OCI-LY3 (cell line): ENCODE measurements at regions not wholly inside any gene's neighbourhood (a gene's known extent, or its start where the extent isn't known, plus 50 kb on each side); places are given as distances from the start of the nearest gene placed in this dataset.

ENCODE experiments used
- H2AFZ ChIP-seq: fragments of 200-600, 300-600 bp; shearing (Covaris generic); 2 replicates; pipeline ENCODE4 v1.6.0; 2014; ENCODE audit warnings: antibody characterized with exemption, low read depth, low read length
- H3K27ac ChIP-seq: fragments of 200-600, 300-600 bp; sonication (generic); 2 replicates; pipeline ENCODE4 v1.5.1; 2014; ENCODE audit warnings: mild to moderate bottlenecking, low read length, moderate library complexity, mixed read lengths
- H3K27me3 ChIP-seq: fragments of 200-600, 300-600 bp; sonication (generic); 2 replicates; pipeline ENCODE4 v1.6.1; 2014; ENCODE audit warnings: low read depth, low read length, mixed read lengths
- H3K36me3 ChIP-seq: fragments of 200-600, 300-600 bp; sonication (generic); replicated peaks from 2 replicates; pipeline ENCODE3; 2014; ENCODE audit warnings: low read depth, low read length, mixed read lengths
- H3K4me1 ChIP-seq: fragments of 300-600, 200-600 bp; sonication (generic); 2 replicates; pipeline ENCODE4 v1.6.1; 2014; ENCODE audit warnings: low read length, mixed read lengths
- H3K4me2 ChIP-seq: fragments of 200-600, 300-600 bp; sonication (generic); 2 replicates; pipeline ENCODE4 v1.6.1; 2014; ENCODE audit warnings: low read length, mixed read lengths
- H3K4me3 ChIP-seq: fragments of 300-600, 200-600 bp; sonication (generic); 2 replicates; pipeline ENCODE4 v1.5.1; 2014; ENCODE audit warnings: antibody characterized with exemption, mild to moderate bottlenecking, low read length, moderate library complexity
- H3K79me2 ChIP-seq: fragments of 300-600, 200-600 bp; shearing (Covaris generic); 2 replicates; pipeline ENCODE4 v1.6.1; 2014; ENCODE audit warnings: mild to moderate bottlenecking, low read length, mixed read lengths
- H3K9ac ChIP-seq: fragments of 300-600, 200-600 bp; shearing (Covaris generic); 2 replicates; pipeline ENCODE4 v1.6.0; 2014; ENCODE audit warnings: mild to moderate bottlenecking, low read length, moderate library complexity
- H3K9me3 ChIP-seq: fragments of 200-600, 300-600 bp; shearing (Covaris generic); 2 replicates; pipeline ENCODE4 v1.6.1; 2014; ENCODE audit warnings: low read length, mixed read lengths; ENCODE audit not compliant: insufficient read depth
- H4K20me1 ChIP-seq: fragments of 200-600, 300-600 bp; sonication (generic); 2 replicates; pipeline ENCODE4 v1.6.1; 2016; ENCODE audit warnings: low read length, mixed read lengths; ENCODE audit not compliant: insufficient read depth
- CTCF ChIP-seq: fragments of 200-600, 300-600 bp; sonication (generic); IDR thresholded peaks from 2 replicates; pipeline ENCODE4 v1.5.1; 2014; ENCODE audit warnings: antibody characterized with exemption, low read length, low read depth
- EZH2phosphoT487 ChIP-seq: fragments of 200-600 bp; shearing (Covaris generic); IDR thresholded peaks from 2 replicates; pipeline ENCODE4 v1.6.1; 2018; ENCODE audit warnings: antibody characterized with exemption, mixed run types, low read depth

GRCh38 chr22:49489821-49490220 is 337.9 kb downstream of the BRD1 start:
- no peak for TF ChIP-seq EZH2phosphoT487
- no peak for TF ChIP-seq CTCF
- Histone ChIP-seq H3K79me2 (no peaks in the 10 kb centered on the region), H3K27me3 (no peaks in the 10 kb centered on the region)

GRCh38 chr22:49488943-49489342 is 338.7 kb downstream of the BRD1 start:
- no peaks in the 10 kb centered on the region for H3K9me3 ChIP-seq
- no peak overlapping the region for H3K27ac ChIP-seq
- H3K9ac ChIP-seq: no peak overlapping the region
- no peaks in the 10 kb centered on the region for H3K4me1 ChIP-seq
- no peaks in the 10 kb centered on the region for H3K79me2 ChIP-seq
- H3K36me3 ChIP-seq: no peaks in the 10 kb centered on the region
- no peak overlapping the region for H3K4me3 ChIP-seq
- no peaks in the 10 kb centered on the region for H4K20me1 ChIP-seq
- no peaks in the 10 kb centered on the region for H3K27me3 ChIP-seq
- TF ChIP-seq EZH2phosphoT487 (no peak), CTCF (no peak)
- H3K4me2 ChIP-seq: no peak overlapping the region
- no peak overlapping the region for H2AFZ ChIP-seq

More at GRCh38 chr22:49489821-49490220, 337.9 kb downstream of the BRD1 start:
- Histone ChIP-seq H3K9me3 (no peaks in the 10 kb centered on the region), H3K4me3 (no peak overlapping the region), H3K4me1 (no peaks in the 10 kb centered on the region), H3K9ac (no peak overlapping the region), H2AFZ (no peak overlapping the region), H3K36me3 (no peaks in the 10 kb centered on the region), H3K4me2 (no peak overlapping the region), H3K27ac (no peak overlapping the region), H4K20me1 (no peaks in the 10 kb centered on the region)

GRCh38 chr22:49487950-49488349 is 339.7 kb downstream of the BRD1 start:
- Histone ChIP-seq H3K27me3 (no peaks in the 10 kb centered on the region), H3K27ac (no peak overlapping the region), H3K9ac (no peak overlapping the region), H4K20me1 (no peaks in the 10 kb centered on the region), H2AFZ (no peak overlapping the region), H3K4me2 (no peak overlapping the region), H3K4me1 (no peaks in the 10 kb centered on the region), H3K9me3 (no peaks in the 10 kb centered on the region), H3K79me2 (no peaks in the 10 kb centered on the region), H3K36me3 (no peaks in the 10 kb centered on the region), H3K4me3 (no peak overlapping the region)
- no peak for TF ChIP-seq CTCF
- TF ChIP-seq EZH2phosphoT487: no peak

GRCh38 chr22:49486225-49486624 is 341.4 kb downstream of the BRD1 start:
- Histone ChIP-seq H3K79me2 (no peaks in the 10 kb centered on the region), H4K20me1 (no peaks in the 10 kb centered on the region), H3K27ac (no peak overlapping the region), H3K4me3 (no peak overlapping the region), H3K4me2 (no peak overlapping the region), H3K27me3 (no peaks in the 10 kb centered on the region), H3K9ac (no peak overlapping the region), H3K9me3 (no peaks in the 10 kb centered on the region), H3K36me3 (no peaks in the 10 kb centered on the region), H2AFZ (no peak overlapping the region), H3K4me1 (no peaks in the 10 kb centered on the region)
- TF ChIP-seq CTCF (no peak), EZH2phosphoT487 (no peak)
